ENCODE measurements at regions not wholly inside any gene's neighbourhood (a gene's known extent, or its start where the extent isn't known, plus 50 kb on each side); places are given as distances from the start of the nearest gene placed in this dataset.

DNA sequence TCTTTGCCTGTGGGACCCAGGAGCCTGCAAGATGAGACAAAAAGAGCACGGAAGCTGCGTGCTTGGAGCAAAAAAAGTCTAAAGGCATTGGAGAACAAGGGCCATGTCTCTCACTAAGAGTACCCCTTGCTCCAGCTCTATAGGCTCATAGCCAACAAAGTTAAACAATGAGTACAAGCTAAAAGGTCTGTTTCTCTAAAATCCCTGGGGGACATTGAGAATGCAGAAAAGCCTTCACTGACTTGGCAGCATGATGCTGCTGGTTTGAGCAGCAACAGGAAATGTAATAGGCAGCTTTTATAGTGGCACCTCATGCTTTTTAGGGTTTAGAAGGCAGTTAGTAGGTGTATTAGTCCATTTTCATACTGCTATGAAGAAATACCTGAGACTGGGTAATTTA lies 287.5 kb downstream of the SMARCA2 start:
- TF ChIP-seq, protein P1, sequence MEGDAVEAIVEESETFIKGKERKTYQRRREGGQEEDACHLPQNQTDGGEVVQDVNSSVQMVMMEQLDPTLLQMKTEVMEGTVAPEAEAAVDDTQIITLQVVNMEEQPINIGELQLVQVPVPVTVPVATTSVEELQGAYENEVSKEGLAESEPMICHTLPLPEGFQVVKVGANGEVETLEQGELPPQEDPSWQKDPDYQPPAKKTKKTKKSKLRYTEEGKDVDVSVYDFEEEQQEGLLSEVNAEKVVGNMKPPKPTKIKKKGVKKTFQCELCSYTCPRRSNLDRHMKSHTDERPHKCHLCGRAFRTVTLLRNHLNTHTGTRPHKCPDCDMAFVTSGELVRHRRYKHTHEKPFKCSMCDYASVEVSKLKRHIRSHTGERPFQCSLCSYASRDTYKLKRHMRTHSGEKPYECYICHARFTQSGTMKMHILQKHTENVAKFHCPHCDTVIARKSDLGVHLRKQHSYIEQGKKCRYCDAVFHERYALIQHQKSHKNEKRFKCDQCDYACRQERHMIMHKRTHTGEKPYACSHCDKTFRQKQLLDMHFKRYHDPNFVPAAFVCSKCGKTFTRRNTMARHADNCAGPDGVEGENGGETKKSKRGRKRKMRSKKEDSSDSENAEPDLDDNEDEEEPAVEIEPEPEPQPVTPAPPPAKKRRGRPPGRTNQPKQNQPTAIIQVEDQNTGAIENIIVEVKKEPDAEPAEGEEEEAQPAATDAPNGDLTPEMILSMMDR (IDR thresholded peaks at IDR 0.05; ENCODE audit: insufficient read depth, low read depth, low read length) = no peak
- TF ChIP-seq EZH2 (IDR thresholded peaks at IDR 0.05; ENCODE audit: insufficient read depth, low read length) = no peak

Measured in astrocyte (in vitro differentiated cells and primary cell).